ENCODE measurements at regions not wholly inside any gene's neighbourhood (a gene's known extent, or its start where the extent isn't known, plus 50 kb on each side); places are given as distances from the start of the nearest gene placed in this dataset.

DNA sequence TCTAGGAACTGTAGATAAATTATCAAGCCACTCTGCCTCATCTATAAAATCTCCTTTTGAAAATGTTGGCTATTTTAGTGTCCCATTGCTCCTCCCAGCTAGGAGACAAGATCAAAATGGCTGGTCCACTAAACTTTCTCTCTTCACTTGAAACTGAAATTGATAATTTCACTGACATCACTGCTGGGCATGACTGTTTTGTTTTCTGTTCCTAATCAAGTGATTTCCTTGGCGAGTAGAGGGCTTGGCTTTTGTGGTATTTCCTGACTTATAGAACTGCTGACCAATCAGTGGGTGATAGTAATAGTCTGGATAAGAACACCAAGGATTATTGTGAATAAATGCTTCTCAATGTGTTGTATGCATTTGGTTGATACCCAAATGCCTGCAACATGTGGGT is 2152.9 kb downstream of the ARAP2 start:
- no peak overlapping the region for H3K4me3 ChIP-seq (replicated peaks; ENCODE audit: low read depth, low read length)
- no peak for DNase-seq (ENCODE audit: extremely low read depth, low read depth)
- TF ChIP-seq, protein P1, sequence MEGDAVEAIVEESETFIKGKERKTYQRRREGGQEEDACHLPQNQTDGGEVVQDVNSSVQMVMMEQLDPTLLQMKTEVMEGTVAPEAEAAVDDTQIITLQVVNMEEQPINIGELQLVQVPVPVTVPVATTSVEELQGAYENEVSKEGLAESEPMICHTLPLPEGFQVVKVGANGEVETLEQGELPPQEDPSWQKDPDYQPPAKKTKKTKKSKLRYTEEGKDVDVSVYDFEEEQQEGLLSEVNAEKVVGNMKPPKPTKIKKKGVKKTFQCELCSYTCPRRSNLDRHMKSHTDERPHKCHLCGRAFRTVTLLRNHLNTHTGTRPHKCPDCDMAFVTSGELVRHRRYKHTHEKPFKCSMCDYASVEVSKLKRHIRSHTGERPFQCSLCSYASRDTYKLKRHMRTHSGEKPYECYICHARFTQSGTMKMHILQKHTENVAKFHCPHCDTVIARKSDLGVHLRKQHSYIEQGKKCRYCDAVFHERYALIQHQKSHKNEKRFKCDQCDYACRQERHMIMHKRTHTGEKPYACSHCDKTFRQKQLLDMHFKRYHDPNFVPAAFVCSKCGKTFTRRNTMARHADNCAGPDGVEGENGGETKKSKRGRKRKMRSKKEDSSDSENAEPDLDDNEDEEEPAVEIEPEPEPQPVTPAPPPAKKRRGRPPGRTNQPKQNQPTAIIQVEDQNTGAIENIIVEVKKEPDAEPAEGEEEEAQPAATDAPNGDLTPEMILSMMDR (IDR thresholded peaks at IDR 0.05; ENCODE audit: low read depth, low read length, missing control alignments) = no peak

DNA sequence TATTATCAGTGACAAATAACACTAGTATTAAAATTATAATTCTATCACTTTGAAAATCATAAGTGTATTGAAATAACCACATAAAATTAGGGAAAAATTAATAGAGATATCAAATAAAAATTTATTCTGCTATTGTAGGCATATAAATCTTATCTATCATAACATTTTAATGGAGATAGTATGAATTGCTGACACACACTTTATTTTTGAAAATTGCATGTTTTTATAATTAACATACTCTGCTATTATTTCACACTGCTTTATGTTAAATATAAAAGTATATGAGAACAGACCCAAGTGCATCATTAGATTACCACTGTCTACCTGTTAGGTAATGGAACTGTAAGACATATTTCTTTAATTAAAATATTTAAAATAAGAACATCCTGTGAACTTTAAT is 2150.2 kb downstream of the ARAP2 start:
- TF ChIP-seq, protein P1 (IDR thresholded peaks at IDR 0.05; ENCODE audit: low read depth, low read length, missing control alignments) = no peak

DNA sequence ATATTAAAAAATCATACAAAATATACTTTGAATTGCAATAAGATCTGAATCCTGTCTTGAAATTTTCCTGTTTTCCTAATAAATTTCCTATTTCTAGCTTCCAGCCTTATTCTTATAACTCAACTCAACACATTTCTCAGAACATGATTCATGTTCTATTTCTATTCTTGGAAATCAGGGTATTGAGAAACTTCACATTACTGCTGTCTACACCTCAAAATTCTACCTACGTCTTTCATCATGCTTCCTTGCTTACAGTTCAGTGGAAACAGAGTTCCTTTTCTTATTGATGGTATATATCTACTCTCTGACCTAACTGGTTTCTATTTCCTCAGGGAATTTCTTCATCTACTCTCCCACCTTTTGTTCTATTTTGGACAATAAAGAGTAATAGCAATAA is 2139.0 kb downstream of the ARAP2 start:
- DNase-seq (ENCODE audit: extremely low read depth, low read depth) = no peak
- TF ChIP-seq, protein P1 (IDR thresholded peaks at IDR 0.05; ENCODE audit: low read depth, low read length, missing control alignments) = no peak

More for the DNA sequence above, 2150.2 kb downstream of the ARAP2 start:
- DNase-seq (ENCODE audit: extremely low read depth, low read depth) = no peak
- H3K4me3 ChIP-seq (replicated peaks; ENCODE audit: low read depth, low read length) = no peak overlapping the region

DNA sequence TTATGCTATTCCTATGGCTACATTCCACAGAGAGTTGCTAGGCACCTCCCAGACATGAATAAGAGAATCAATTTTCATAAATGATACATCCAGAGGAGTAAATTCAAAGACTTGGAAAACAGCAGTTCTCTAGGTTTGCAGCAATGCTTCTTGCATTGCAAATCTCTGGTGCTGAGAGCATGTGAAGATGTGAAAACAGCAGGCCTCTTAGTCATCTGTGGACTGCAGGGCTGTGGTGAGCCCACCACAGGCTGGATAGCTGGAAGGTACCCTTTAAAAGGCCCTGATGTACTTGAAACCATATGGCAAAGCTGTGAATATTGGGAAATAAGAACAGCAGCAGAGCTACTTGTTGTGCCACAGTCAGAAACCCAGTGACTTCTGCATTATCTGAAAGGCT is 2135.9 kb downstream of the ARAP2 start:
- no peak overlapping the region for H3K4me3 ChIP-seq (replicated peaks; ENCODE audit: low read depth, low read length)
- DNase-seq (ENCODE audit: extremely low read depth, low read depth) = peak; percentile 10
- TF ChIP-seq, protein P1 (IDR thresholded peaks at IDR 0.05; ENCODE audit: low read depth, low read length, missing control alignments) = no peak

More for the DNA sequence above, 2139.0 kb downstream of the ARAP2 start:
- no peak overlapping the region for H3K4me3 ChIP-seq (replicated peaks; ENCODE audit: low read depth, low read length)

DNA sequence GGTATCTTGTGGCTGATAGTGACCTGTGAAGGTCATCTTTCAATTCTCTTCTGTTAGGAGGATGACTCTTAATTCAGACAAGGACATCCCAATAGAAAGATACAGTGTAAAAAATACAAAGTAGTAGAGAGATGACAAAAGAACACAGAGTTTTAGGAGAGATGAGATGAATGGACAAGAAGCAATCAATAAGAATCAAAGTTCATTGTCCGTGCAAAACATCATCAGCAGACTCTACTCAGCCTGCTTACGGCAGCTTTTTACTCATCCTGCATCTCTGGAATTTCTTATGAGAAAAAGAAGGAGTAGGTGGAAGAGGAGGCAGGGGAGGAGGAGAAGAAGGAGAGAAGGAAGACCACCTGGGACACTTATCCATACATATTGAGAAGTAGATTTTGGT is 2131.7 kb downstream of the ARAP2 start:
- TF ChIP-seq, protein P1 (IDR thresholded peaks at IDR 0.05; ENCODE audit: low read depth, low read length, missing control alignments) = no peak

DNA sequence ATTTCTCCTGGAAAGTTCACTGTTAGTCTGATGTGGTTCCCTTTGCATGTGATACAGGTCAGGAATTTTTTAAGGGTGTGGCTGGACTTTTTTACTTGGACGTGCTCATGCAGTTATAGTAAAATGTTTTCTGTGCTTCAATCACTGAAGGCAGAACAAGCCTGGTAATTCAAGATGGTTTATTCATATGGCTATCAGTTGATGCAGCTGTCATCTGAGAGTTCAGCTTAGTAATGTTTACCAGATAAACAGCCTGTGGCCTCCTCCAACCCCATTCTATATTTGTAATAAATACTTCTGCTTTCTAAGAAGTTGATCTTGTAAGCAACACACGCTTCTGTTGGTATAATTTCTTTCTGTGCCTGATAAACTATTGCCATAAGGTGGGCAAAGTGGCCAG is 2105.9 kb downstream of the ARAP2 start:
- H3K4me3 ChIP-seq (replicated peaks; ENCODE audit: low read depth, low read length) = no peak overlapping the region
- TF ChIP-seq, protein P1 (IDR thresholded peaks at IDR 0.05; ENCODE audit: low read depth, low read length, missing control alignments) = no peak
- no peak for DNase-seq (ENCODE audit: extremely low read depth, low read depth)

More for the DNA sequence above, 2131.7 kb downstream of the ARAP2 start:
- no peak overlapping the region for H3K4me3 ChIP-seq (replicated peaks; ENCODE audit: low read depth, low read length)
- no peak for DNase-seq (ENCODE audit: extremely low read depth, low read depth)

DNA sequence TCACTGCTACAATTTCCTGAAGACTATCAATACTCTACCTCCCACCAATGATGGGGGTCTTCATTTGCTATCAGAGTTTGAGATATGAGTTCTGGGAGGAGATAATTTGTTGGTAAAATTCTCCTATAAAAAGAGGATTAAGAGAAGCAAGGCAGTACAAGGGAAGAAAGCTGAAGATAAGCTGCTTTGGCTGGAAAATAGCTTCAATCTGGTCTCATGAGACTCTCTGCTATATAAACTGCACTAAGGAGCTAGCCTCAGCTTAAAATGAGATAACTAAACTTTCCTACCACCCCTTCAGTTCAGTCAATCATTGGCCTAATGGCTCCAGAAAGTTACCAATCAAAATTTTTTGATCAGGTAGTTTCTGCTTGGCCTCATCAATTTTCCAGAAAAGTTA is 2105.0 kb downstream of the ARAP2 start:
- no peak overlapping the region for H3K4me3 ChIP-seq (replicated peaks; ENCODE audit: low read depth, low read length)
- DNase-seq (ENCODE audit: extremely low read depth, low read depth) = no peak
- TF ChIP-seq, protein P1 (IDR thresholded peaks at IDR 0.05; ENCODE audit: low read depth, low read length, missing control alignments) = no peak

Data from HFF-Myc (cell line).